GM12878 (cell line): ENCODE measurements at regions not wholly inside any gene's neighbourhood (a gene's known extent, or its start where the extent isn't known, plus 50 kb on each side); places are given as distances from the start of the nearest gene placed in this dataset.

Experiments
- ATAC-seq: fragments of 200-7000 bp; cut with Tn5 transposase; 3 replicates; pipeline ENCODE4 v1.9.1; 2020; ENCODE audit warnings: mild to moderate bottlenecking, moderate library complexity
- BruUV-seq: library from RNA; stranded (reverse); fragments of 400-500 nt; replicated peaks from 2 replicates; lab custom pipeline; 2021; lab: Mats Ljungman, UMichigan
- CTCF ChIA-PET: fragments of 300-600 bp; sonication (Branson Sonifier 250); formaldehyde crosslinking; extraction: SDS; loops from one replicate; lab custom pipeline; 2021; ENCODE audit warnings: inconsistent platforms; lab: Yijun Ruan, JAX
- POLR2A ChIA-PET: fragments of 350-600 bp; formaldehyde crosslinking; extraction: SDS; loops from one replicate; lab custom pipeline; 2021; ENCODE audit warnings: inconsistent platforms; lab: Charles Lee
- RAD21 ChIA-PET: fragments of 300-600 bp; sonication (Branson Sonifier 250); formaldehyde crosslinking; loops from one replicate; lab custom pipeline; 2023; ENCODE audit warnings: antibody characterized with exemption; ENCODE audit not compliant: unreplicated experiment; lab: Charles Lee
- SMC1A ChIA-PET: fragments of 300-600 bp; sonication (Branson Sonifier 250); formaldehyde crosslinking; loops from one replicate; lab custom pipeline; 2023; ENCODE audit not compliant: unreplicated experiment, uncharacterized antibody; lab: Charles Lee
- DNase-seq: peaks from one replicate; pipeline ENCODE4 v3.0.0-alpha.2; 2011; ENCODE audit warnings: low read depth, low spot score
- FAIRE-seq: peaks from 3 replicates; lab custom pipeline; 2011; peaks lifted over from hg19 to GRCh38; lab: Jason Lieb, UNC
- H2AFZ ChIP-seq: 2 replicates; pipeline ENCODE4 v1.6.0; 2011; ENCODE audit warnings: low read depth, low read length, control low read depth; ENCODE audit not compliant: control insufficient read depth
- H3K27ac ChIP-seq: 2 replicates; pipeline ENCODE4 v1.5.1; 2011; ENCODE audit warnings: control low read depth; ENCODE audit not compliant: control insufficient read depth, insufficient read depth
- H3K27me3 ChIP-seq, 2 experiments: replicated peaks in 1 of 2; 2 replicates each; pipeline versions ENCODE4 v1.6.0 to v1.6.1; 2011; ENCODE audit warnings: low read length in 1 of 2; ENCODE audit not compliant: control insufficient read depth in 2 of 2, insufficient read depth in 2 of 2
- H3K36me3 ChIP-seq, 2 experiments: 2 replicates each; pipeline ENCODE4 v1.5.1; 2011; ENCODE audit warnings: low read length in 1 of 2; ENCODE audit not compliant: control insufficient read depth in 2 of 2, insufficient read depth in 2 of 2
- H3K4me1 ChIP-seq: 2 replicates; pipeline ENCODE4 v1.6.1; 2011; ENCODE audit warnings: mild to moderate bottlenecking, low read length, moderate library complexity, mixed read lengths; ENCODE audit not compliant: control insufficient read depth, insufficient read depth
- H3K4me2 ChIP-seq: 2 replicates; pipeline ENCODE4 v1.6.0; 2011; ENCODE audit warnings: control low read depth; ENCODE audit not compliant: control insufficient read depth, insufficient read depth
- H3K4me3 ChIP-seq: fragments of 200-600 bp; sonication (generic); 2 replicates; pipeline ENCODE4 v1.5.1; 2016
- H3K79me2 ChIP-seq: 2 replicates; pipeline ENCODE4 v1.6.0; 2011; ENCODE audit warnings: low read length; ENCODE audit not compliant: control insufficient read depth, insufficient read depth
- H3K9ac ChIP-seq: 2 replicates; pipeline ENCODE4 v1.8.0; 2011; ENCODE audit warnings: low read length, control low read depth, mixed read lengths; ENCODE audit not compliant: control insufficient read depth, insufficient read depth
- H3K9me3 ChIP-seq: replicated peaks from 3 replicates; pipeline ENCODE4 v1.5.1; 2011; ENCODE audit warnings: mild to moderate bottlenecking, low read length; ENCODE audit not compliant: control insufficient read depth, insufficient read depth
- H4K20me1 ChIP-seq: 2 replicates; pipeline ENCODE4 v1.6.0; 2011; ENCODE audit not compliant: control insufficient read depth, insufficient read depth
- ATF2 ChIP-seq: IDR thresholded peaks from 2 replicates; pipeline ENCODE4 v1.6.1; 2012; ENCODE audit warnings: low read length, inconsistent platforms
- CBX3 ChIP-seq: fragments of 200-600 bp; sonication (generic); IDR thresholded peaks from 2 replicates; pipeline ENCODE4 v1.6.1; 2016; ENCODE audit warnings: low read depth, borderline replicate concordance
- CBX5 ChIP-seq: sonication (generic); IDR thresholded peaks from 2 replicates; pipeline ENCODE4 v1.6.1; 2016; ENCODE audit warnings: low read depth, moderate library complexity, mild to moderate bottlenecking, inconsistent platforms
- CHD1 ChIP-seq: IDR thresholded peaks from 2 replicates; pipeline ENCODE4 v1.6.1; 2012; ENCODE audit warnings: low read depth, low read length, improper control_type of control experiment
- CHD4 ChIP-seq: fragments of 200-600 bp; sonication (generic); IDR thresholded peaks from 2 replicates; pipeline ENCODE4 v1.6.1; 2016; ENCODE audit warnings: mild to moderate bottlenecking
- EZH2 ChIP-seq: IDR thresholded peaks from 2 replicates; pipeline ENCODE4 v1.6.1; 2012; ENCODE audit warnings: low read depth, mild to moderate bottlenecking, control low read depth, inconsistent platforms, low read length, borderline replicate concordance; ENCODE audit not compliant: control insufficient read depth
- GATAD2B ChIP-seq: fragments of 450-650 bp; conservative IDR thresholded peaks from 2 replicates; pipeline ENCODE4 v1.6.1; 2017; ENCODE audit warnings: low read depth, mild to moderate bottlenecking, moderate library complexity
- IKZF1 ChIP-seq: fragments of 450-650 bp; conservative IDR thresholded peaks from 2 replicates; pipeline ENCODE4 v1.6.1; 2017; ENCODE audit warnings: antibody characterized with exemption, mild to moderate bottlenecking
- KDM1A ChIP-seq: fragments of 200-600 bp; sonication (generic); IDR thresholded peaks from 2 replicates; pipeline ENCODE4 v1.6.1; 2016; ENCODE audit warnings: borderline replicate concordance
- LARP7 ChIP-seq: fragments of 450-650 bp; IDR thresholded peaks from 2 replicates; pipeline ENCODE4 v1.6.1; 2017; ENCODE audit warnings: mild to moderate bottlenecking
- MXI1 ChIP-seq: fragments of 150-350 bp; IDR thresholded peaks from 2 replicates; pipeline ENCODE4 v1.6.1; 2011; ENCODE audit warnings: low read depth, mild to moderate bottlenecking, inconsistent platforms, low read length, improper control_type of control experiment
- NFYA ChIP-seq: IDR thresholded peaks from 2 replicates; pipeline ENCODE4 v1.6.1; 2011; ENCODE audit warnings: low read depth, mild to moderate bottlenecking, low read length, improper control_type of control experiment, borderline replicate concordance
- PAX5 ChIP-seq: IDR thresholded peaks from 2 replicates; pipeline ENCODE4 v1.6.1; 2011; ENCODE audit warnings: low read depth, low read length, borderline replicate concordance
- POU2F2 ChIP-seq: IDR thresholded peaks from 3 replicates; pipeline ENCODE4 v1.6.1; 2011; ENCODE audit warnings: low read depth, mild to moderate bottlenecking, low read length, borderline replicate concordance
- SMAD5 ChIP-seq: IDR thresholded peaks from 2 replicates; pipeline ENCODE4 v1.6.1; 2016; ENCODE audit warnings: antibody characterized with exemption, low read depth
- SUZ12 ChIP-seq: fragments of 200-600 bp; sonication (generic); IDR thresholded peaks from one replicate; pipeline ENCODE4 v1.6.1; 2018; ENCODE audit warnings: antibody characterized with exemption, mild to moderate bottlenecking; ENCODE audit not compliant: unreplicated experiment
- TBL1XR1 ChIP-seq: IDR thresholded peaks from 2 replicates; pipeline ENCODE4 v1.6.1; 2012; ENCODE audit warnings: low read depth, low read length, improper control_type of control experiment
- ZNF207 ChIP-seq: fragments of 450-650 bp; IDR thresholded peaks from 2 replicates; pipeline ENCODE4 v1.6.1; 2014; ENCODE audit warnings: antibody characterized with exemption, mild to moderate bottlenecking, borderline replicate concordance
- ZNF274 ChIP-seq: IDR thresholded peaks from one replicate; pipeline ENCODE4 v1.8.0; 2011; ENCODE audit not compliant: insufficient read length, insufficient read depth
- WGBS: methylation state at CpG from one replicate; pipeline ENCODE4 v1.1.6; 2016; ENCODE audit warnings: low lambda C conversion rate; ENCODE audit not compliant: insufficient replicate concordance, insufficient coverage; ENCODE audit errors: missing lambda C conversion rate; 5-methylcytosine and 5-hydroxymethylcytosine counted together
- in situ Hi-C: fragments of 300-500 bp; cut with MboI; formaldehyde crosslinking; loops from 9 replicates; pipeline ENCODE4 v1.14.3; 2018; ENCODE audit warnings: mixed read lengths
- intact Hi-C: fragments of 100-400 bp; cut with micrococcal nuclease; formaldehyde crosslinking; loops from one replicate; pipeline ENCODE4 v1.14.2; 2022; ENCODE audit not compliant: unreplicated experiment

- Histone ChIP-seq H3K36me3 (no peaks in the 10 kb centered on the region), H3K27me3 (peaks cover 0 to 2% of the 10 kb centered on the region in 2 experiments; a peak in 2 of 4 replicates), H3K4me2 (no peak overlapping the region), H3K4me3 (no peak overlapping the region), H3K4me1 (no peaks in the 10 kb centered on the region), H3K9ac (no peak overlapping the region), H3K79me2 (no peaks in the 10 kb centered on the region), H3K27ac (no peak overlapping the region), H2AFZ (no peak overlapping the region), H3K9me3 (no peaks in the 10 kb centered on the region), H4K20me1 (no peaks in the 10 kb centered on the region)
- intact Hi-C loops (no loop called here), in situ Hi-C loops (no loop called here)
- ATAC-seq (no peak), DNase-seq (no peak), FAIRE-seq (no peak)
- ChIA-PET SMC1A (no interaction called here), POLR2A (no interaction called here), RAD21 (no interaction called here), CTCF (interaction anchor here (1.7 kb wide), 1 partner anchor 190 kb away, joined by 4 read pairs; no protein-coding TSS in a partner anchor)
- no TSS peak for BruUV-seq
- WGBS: 45% methylated on average over 14 of the region's 14 CpGs
- TF ChIP-seq KDM1A: no peak
- TF ChIP-seq CBX3: no peak
- TF ChIP-seq SUZ12: no peak
Observed at GRCh38 chr13:29961036-29961670, 110.7 kb upstream of the UBL3 start.

GRCh38 chr13:29959603-29960002, 109.2 kb upstream of the UBL3 start:
- Histone ChIP-seq H3K79me2 (no peaks in the 10 kb centered on the region), H3K36me3 (no peaks in the 10 kb centered on the region), H2AFZ (no peak overlapping the region), H3K27ac (no peak overlapping the region), H3K4me2 (no peak overlapping the region), H3K4me3 (no peak overlapping the region), H3K27me3 (peaks cover 0 to 2% of the 10 kb centered on the region in 2 experiments; a peak in 2 of 4 replicates), H4K20me1 (no peaks in the 10 kb centered on the region), H3K4me1 (no peaks in the 10 kb centered on the region), H3K9ac (no peak overlapping the region), H3K9me3 (no peaks in the 10 kb centered on the region)
- no peak for ATAC-seq
- 61% methylated on average over 8 of the region's 8 CpGs for WGBS
- TF ChIP-seq LARP7: no peak
- no peak for TF ChIP-seq IKZF1
- TF ChIP-seq CBX3: no peak
- TF ChIP-seq EZH2: no peak
- no peak for TF ChIP-seq NFYA
- no peak for TF ChIP-seq POU2F2
- no peak for TF ChIP-seq ATF2
- TF ChIP-seq CHD4: no peak
- TF ChIP-seq ZNF274: no peak
- no peak for TF ChIP-seq ZNF207
- no peak for TF ChIP-seq PAX5
- no peak for TF ChIP-seq CBX5
- TF ChIP-seq GATAD2B: no peak
- TF ChIP-seq CHD1: no peak
- TF ChIP-seq SMAD5: no peak
- no peak for TF ChIP-seq TBL1XR1
- TF ChIP-seq MXI1: no peak
- ChIA-PET POLR2A (no interaction called here), CTCF (no interaction called here), RAD21 (interaction anchor here (1.0 kb wide), 1 partner anchor 161 kb away, joined by 3 read pairs; no protein-coding TSS in a partner anchor), SMC1A (no interaction called here)
- BruUV-seq: no TSS peak
- intact Hi-C loops: no loop called here
- DNase-seq: no peak
- in situ Hi-C loops: no loop called here
- no peak for FAIRE-seq
